Activated CD8-positive, alpha-beta memory T cell treated with anti-CD3 and anti-CD28 coated beads, Interleukin-2, amount 10 ng/mL, durations not matched to agents 7 days and 5 days (primary cell): ENCODE measurements at regions not wholly inside any gene's neighbourhood (a gene's known extent, or its start where the extent isn't known, plus 50 kb on each side); places are given as distances from the start of the nearest gene placed in this dataset.

Experiments used
- ATAC-seq: fragments of 150-1000 bp; cut with Tn5 transposase; one replicate; pipeline ENCODE4 v1.10.0; 2021; ENCODE audit warnings: moderate library complexity
- CTCF ChIA-PET: fragments of 350-600 bp; sonication (Branson Sonifier 250); formaldehyde crosslinking; loops from one replicate; lab custom pipeline; 2021; ENCODE audit warnings: antibody characterized with exemption; lab: Charles Lee
- DNase-seq: peaks from one replicate; pipeline ENCODE4 v3.0.0-alpha.2; 2020
- H3K27ac Mint-ChIP-seq: one replicate; pipeline ENCODE4 v1.8.0; 2021; ENCODE audit warnings: mild to moderate bottlenecking, mixed read lengths
- H3K27me3 Mint-ChIP-seq: one replicate; pipeline ENCODE4 v1.8.0; 2021; ENCODE audit warnings: mixed read lengths
- H3K36me3 Mint-ChIP-seq: one replicate; pipeline ENCODE4 v1.8.0; 2021; ENCODE audit warnings: mild to moderate bottlenecking, mixed read lengths
- H3K4me1 Mint-ChIP-seq: one replicate; pipeline ENCODE4 v1.8.0; 2021; ENCODE audit warnings: mixed read lengths
- H3K4me3 Mint-ChIP-seq: one replicate; pipeline ENCODE4 v1.8.0; 2021; ENCODE audit warnings: mild to moderate bottlenecking, moderate library complexity, mixed read lengths
- H3K9me3 Mint-ChIP-seq: one replicate; pipeline ENCODE4 v1.8.0; 2022; ENCODE audit warnings: low read depth, mixed read lengths

DNA sequence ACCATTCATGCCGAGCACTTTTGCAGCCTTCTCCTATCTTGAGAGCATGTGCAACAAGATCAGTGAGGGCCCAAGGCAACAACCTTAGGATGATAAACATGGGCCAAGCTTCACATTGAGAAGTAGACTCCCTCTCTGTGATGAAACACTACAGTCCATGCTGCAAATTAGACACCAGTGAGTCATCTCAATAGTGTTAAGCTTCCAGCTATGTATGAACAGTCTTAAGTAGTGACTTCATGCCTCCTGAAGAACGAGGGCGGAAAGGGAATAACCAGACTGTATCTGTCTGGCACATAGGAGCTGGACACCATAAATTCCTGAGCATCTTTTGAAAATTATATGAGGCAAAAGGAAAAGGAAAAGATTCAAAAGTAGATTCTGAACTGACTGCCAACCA, 309.9 kb upstream of the SLITRK1 start:
- no peaks in the 10 kb centered on the region for H3K4me1 Mint-ChIP-seq
- no peak for ATAC-seq
- H3K27ac Mint-ChIP-seq = no peak overlapping the region
- no peak overlapping the region for H3K4me3 Mint-ChIP-seq
- CTCF ChIA-PET = no interaction called here
- no peaks in the 10 kb centered on the region for H3K27me3 Mint-ChIP-seq
- DNase-seq = no peak
- peaks cover 1% of the 10 kb centered on the region for H3K36me3 Mint-ChIP-seq
- H3K9me3 Mint-ChIP-seq = peaks cover 5% of the 10 kb centered on the region

DNA sequence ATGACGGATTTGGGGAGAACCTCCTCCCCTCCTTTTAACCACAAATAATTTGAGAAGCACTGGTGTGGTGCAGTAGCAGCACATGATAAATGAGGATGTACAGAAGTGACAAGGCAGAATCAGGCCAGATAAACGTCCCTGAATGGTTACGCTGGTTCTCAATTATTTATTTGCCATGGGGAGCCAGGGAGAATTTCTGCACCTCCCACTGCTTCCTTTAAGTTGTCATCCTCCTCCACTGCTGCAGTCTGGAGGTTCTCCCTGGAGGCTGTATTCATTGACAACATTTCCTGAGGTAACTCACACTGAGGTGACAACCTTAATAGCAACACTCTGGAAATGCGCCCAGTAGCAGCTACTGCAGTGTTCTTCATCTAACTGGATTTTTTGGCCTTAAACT, 308.9 kb upstream of the SLITRK1 start:
- Mint-ChIP-seq H3K4me1 (no peaks in the 10 kb centered on the region), H3K27me3 (no peaks in the 10 kb centered on the region), H3K36me3 (peaks cover 1% of the 10 kb centered on the region), H3K27ac (no peak overlapping the region), H3K9me3 (peaks cover 5% of the 10 kb centered on the region), H3K4me3 (no peak overlapping the region)
- DNase-seq = no peak
- no peak for ATAC-seq
- CTCF ChIA-PET = no interaction called here

- H3K4me1 Mint-ChIP-seq = no peaks in the 10 kb centered on the region
- DNase-seq (no peak), ATAC-seq (no peak)
- H3K36me3 Mint-ChIP-seq = no peaks in the 10 kb centered on the region
- no peaks in the 10 kb centered on the region for H3K27me3 Mint-ChIP-seq
- H3K9me3 Mint-ChIP-seq = peaks cover 2% of the 10 kb centered on the region
- H3K27ac Mint-ChIP-seq = no peak overlapping the region
- CTCF ChIA-PET = no interaction called here
- no peak overlapping the region for H3K4me3 Mint-ChIP-seq
These were observed 305.4 kb upstream of the SLITRK1 start for GRCh38 chr13:84187626-84188025.

DNA sequence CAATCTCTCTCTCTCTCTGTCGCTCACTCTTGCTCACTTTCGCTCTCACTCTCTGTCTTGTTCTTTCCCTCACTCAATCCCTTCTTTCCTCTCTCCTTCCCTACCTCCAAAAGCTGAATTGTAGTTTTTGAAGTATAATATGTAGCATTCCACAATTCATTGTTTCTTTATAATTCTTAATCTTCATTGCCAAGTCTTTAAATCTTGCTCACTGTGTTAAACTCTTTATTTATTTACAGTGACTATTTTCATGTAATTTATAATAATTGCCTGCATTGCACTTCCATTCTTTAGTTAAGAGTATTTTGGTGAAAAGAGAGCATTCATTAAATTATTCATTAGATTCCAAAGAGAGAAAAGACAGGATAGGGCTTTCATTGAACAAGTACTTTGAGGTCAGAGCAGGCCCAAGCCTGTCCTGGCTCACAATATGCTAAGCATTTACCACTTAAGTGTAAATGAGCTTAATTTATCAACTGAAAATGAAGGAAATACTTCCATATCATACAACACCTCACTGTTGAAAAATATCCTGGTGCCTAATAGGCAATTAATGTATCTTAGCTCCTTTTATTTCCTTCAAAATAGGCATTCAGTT, 257.4 kb upstream of the SLITRK1 start:
- peaks cover 19% of the 10 kb centered on the region for H3K4me1 Mint-ChIP-seq
- ATAC-seq (no peak), DNase-seq (no peak)
- H3K27ac Mint-ChIP-seq = no peak overlapping the region
- H3K36me3 Mint-ChIP-seq = no peaks in the 10 kb centered on the region
- peaks cover 3% of the 10 kb centered on the region for H3K9me3 Mint-ChIP-seq
- CTCF ChIA-PET = no interaction called here
- H3K27me3 Mint-ChIP-seq = no peaks in the 10 kb centered on the region
- no peak overlapping the region for H3K4me3 Mint-ChIP-seq

DNA sequence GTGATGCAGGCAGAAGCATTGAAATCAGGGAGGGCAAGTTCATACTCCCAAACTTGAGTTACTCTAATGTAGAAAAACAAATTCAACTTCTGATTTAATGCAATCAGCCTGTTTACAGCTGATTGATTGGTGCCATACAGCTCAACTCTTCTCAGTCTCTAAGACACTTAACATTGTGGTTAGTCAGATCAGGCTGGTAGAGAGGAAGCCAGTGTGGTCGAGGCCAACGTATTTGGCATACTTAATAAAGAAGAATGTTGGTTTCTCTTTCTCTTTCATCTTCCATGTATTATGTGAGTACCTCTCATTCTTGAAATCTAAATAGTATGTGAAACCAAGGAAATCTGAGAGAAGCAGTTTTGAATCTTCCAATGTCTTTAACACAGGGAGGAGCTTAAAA, 255.0 kb upstream of the SLITRK1 start:
- CTCF ChIA-PET = no interaction called here
- H3K27me3 Mint-ChIP-seq = no peaks in the 10 kb centered on the region
- H3K9me3 Mint-ChIP-seq = peaks cover 1% of the 10 kb centered on the region
- peak overlapping the region; percentile 62 for H3K4me3 Mint-ChIP-seq
- peak; percentile 98 for ATAC-seq
- peak overlapping the region; percentile 88 for H3K27ac Mint-ChIP-seq
- H3K4me1 Mint-ChIP-seq = peaks cover 19% of the 10 kb centered on the region
- no peaks in the 10 kb centered on the region for H3K36me3 Mint-ChIP-seq
- DNase-seq = peak; percentile 88

- H3K4me1 Mint-ChIP-seq = peaks cover 21% of the 10 kb centered on the region
- peak overlapping the region; percentile 88 for H3K27ac Mint-ChIP-seq
- no peaks in the 10 kb centered on the region for H3K27me3 Mint-ChIP-seq
- peaks cover 1% of the 10 kb centered on the region for H3K9me3 Mint-ChIP-seq
- CTCF ChIA-PET = no interaction called here
- H3K4me3 Mint-ChIP-seq = peak overlapping the region; percentile 62
- DNase-seq (no peak), ATAC-seq (peak; percentile 61)
- H3K36me3 Mint-ChIP-seq = no peaks in the 10 kb centered on the region
These were observed 254.3 kb upstream of the SLITRK1 start for GRCh38 chr13:84136582-84136981.

- no peak for DNase-seq
- Mint-ChIP-seq H3K4me1 (peaks cover 24% of the 10 kb centered on the region), H3K27me3 (no peaks in the 10 kb centered on the region), H3K36me3 (no peaks in the 10 kb centered on the region), H3K9me3 (no peaks in the 10 kb centered on the region), H3K4me3 (no peak overlapping the region), H3K27ac (no peak overlapping the region)
- CTCF ChIA-PET = no interaction called here
- ATAC-seq = no peak
These were observed 250.2 kb upstream of the SLITRK1 start for GRCh38 chr13:84132491-84132890.

DNA sequence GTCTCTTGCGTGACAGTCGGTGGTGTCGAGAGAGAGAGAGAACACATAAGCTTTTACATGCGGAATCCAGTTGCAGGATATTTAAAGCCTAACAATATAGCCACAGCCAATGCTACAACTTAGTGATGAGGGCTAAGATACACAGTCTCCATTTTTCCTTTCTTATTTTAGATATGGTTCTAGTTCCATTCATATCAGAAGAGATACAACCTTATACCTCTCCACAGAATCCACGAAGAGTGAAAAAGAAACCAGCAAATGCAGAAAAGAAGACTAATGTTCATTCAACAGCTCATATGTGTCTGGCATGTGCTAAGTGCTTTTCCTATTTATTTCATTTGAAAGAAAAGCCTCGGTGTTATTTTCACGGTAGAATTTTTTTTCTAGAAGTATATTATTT, 249.0 kb upstream of the SLITRK1 start:
- H3K9me3 Mint-ChIP-seq = no peaks in the 10 kb centered on the region
- H3K27ac Mint-ChIP-seq = no peak overlapping the region
- ATAC-seq = peak; percentile 9
- peaks cover 18% of the 10 kb centered on the region for H3K4me1 Mint-ChIP-seq
- no peak for DNase-seq
- H3K27me3 Mint-ChIP-seq = no peaks in the 10 kb centered on the region
- no peaks in the 10 kb centered on the region for H3K36me3 Mint-ChIP-seq
- CTCF ChIA-PET = no interaction called here
- H3K4me3 Mint-ChIP-seq = no peak overlapping the region

- CTCF ChIA-PET = no interaction called here
- Mint-ChIP-seq H3K9me3 (no peaks in the 10 kb centered on the region), H3K27ac (no peak overlapping the region), H3K36me3 (no peaks in the 10 kb centered on the region), H3K27me3 (no peaks in the 10 kb centered on the region), H3K4me1 (peaks cover 14% of the 10 kb centered on the region), H3K4me3 (no peak overlapping the region)
- no peak for DNase-seq
- no peak for ATAC-seq
These were observed 248.3 kb upstream of the SLITRK1 start for GRCh38 chr13:84130495-84131114.

DNA sequence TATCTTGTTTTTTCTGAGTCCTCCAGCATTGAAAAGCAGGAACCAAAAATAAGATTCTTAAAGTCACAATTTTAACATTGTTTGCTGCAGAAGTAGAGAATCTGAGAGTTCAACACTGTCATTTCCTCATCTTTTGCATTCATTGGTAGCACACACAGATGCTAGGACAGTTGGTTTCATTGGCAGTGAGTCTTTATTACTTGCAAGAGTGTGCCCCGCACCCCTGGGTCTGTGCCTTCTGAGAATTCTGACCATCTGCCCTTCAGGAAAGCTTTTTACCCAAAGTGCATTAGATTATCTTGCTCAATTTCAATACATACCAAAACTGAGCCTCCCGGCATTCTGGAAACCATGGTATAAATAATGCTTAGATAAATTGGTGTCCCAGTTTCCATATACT, 247.7 kb upstream of the SLITRK1 start:
- CTCF ChIA-PET = no interaction called here
- no peak overlapping the region for H3K27ac Mint-ChIP-seq
- ATAC-seq (no peak), DNase-seq (no peak)
- no peaks in the 10 kb centered on the region for H3K27me3 Mint-ChIP-seq
- H3K4me1 Mint-ChIP-seq = peaks cover 14% of the 10 kb centered on the region
- H3K9me3 Mint-ChIP-seq = no peaks in the 10 kb centered on the region
- H3K36me3 Mint-ChIP-seq = no peaks in the 10 kb centered on the region
- no peak overlapping the region for H3K4me3 Mint-ChIP-seq

GRCh38 chr13:84127597-84128128, 245.4 kb upstream of the SLITRK1 start:
- Mint-ChIP-seq H3K4me1 (peaks cover 14% of the 10 kb centered on the region), H3K27me3 (no peaks in the 10 kb centered on the region), H3K27ac (no peak overlapping the region), H3K9me3 (no peaks in the 10 kb centered on the region), H3K36me3 (no peaks in the 10 kb centered on the region), H3K4me3 (no peak overlapping the region)
- CTCF ChIA-PET = no interaction called here
- ATAC-seq = no peak
- DNase-seq = no peak

DNA sequence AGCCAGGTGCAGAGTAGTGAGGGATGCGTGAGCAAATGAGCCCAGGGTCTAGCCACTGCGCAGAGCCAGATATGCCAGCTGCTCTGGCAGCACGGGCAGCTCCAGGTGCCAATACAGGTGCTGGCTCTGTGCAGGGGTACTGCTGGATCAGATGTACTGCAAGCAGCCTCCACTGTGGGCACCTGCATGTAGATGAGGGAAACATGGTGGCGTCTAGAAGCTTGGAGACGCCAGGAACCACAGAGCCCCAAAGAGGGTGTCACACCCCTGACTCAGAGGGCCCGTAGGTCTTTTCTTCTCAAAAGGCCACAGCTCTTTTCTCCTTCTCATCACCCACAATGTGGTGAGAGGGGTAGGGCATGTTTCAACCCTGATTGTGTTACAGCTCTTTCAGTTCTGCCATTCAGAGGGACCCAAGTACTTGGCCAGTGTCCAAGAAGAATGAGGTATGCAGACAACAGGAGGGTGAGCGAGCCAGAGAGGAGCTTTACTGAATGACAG, 244.4 kb upstream of the SLITRK1 start:
- CTCF ChIA-PET = no interaction called here
- no peak overlapping the region for H3K4me3 Mint-ChIP-seq

GRCh38 chr13:84121456-84121855, 239.2 kb upstream of the SLITRK1 start:
- H3K4me1 Mint-ChIP-seq = peaks cover 5% of the 10 kb centered on the region
- H3K27me3 Mint-ChIP-seq = no peaks in the 10 kb centered on the region
- no peak for DNase-seq
- ATAC-seq = no peak
- no peaks in the 10 kb centered on the region for H3K36me3 Mint-ChIP-seq
- H3K4me3 Mint-ChIP-seq = no peak overlapping the region
- H3K27ac Mint-ChIP-seq = no peak overlapping the region
- H3K9me3 Mint-ChIP-seq = peaks cover 3% of the 10 kb centered on the region
- CTCF ChIA-PET = no interaction called here

More for the DNA sequence above, 244.4 kb upstream of the SLITRK1 start:
- Mint-ChIP-seq H3K27me3 (no peaks in the 10 kb centered on the region), H3K4me1 (peaks cover 18% of the 10 kb centered on the region), H3K27ac (peak overlapping the region; percentile 22), H3K9me3 (no peaks in the 10 kb centered on the region), H3K36me3 (no peaks in the 10 kb centered on the region)
- DNase-seq (peak; percentile 41), ATAC-seq (peak; percentile 30)

DNA sequence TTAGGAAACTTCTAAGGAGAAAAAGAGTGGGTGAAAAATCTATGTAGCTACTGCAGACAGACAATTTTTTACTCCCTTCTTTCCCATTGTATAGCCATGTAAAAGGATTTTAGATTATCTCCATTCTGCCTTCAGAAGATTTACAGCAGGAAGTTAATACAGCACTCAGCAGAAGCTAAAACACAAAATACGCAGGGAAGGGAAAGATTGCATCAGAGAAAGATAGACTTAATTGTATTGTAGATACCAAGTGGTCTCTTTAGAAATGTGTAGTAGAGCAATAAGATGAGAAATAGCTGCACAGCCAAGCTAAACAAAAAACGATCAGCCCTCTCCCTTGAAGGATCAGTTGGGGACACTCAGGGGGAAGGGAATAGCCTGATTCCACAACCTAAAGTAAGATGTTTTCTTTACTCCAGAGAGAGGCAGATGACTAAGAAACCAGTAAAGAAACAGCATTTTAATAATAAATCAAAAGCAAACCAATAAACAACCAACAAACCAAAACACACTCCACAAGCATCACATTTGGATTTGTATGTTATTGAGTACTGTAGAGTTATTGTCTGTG, 236.7 kb upstream of the SLITRK1 start:
- Mint-ChIP-seq H3K27ac (no peak overlapping the region), H3K27me3 (no peaks in the 10 kb centered on the region), H3K4me3 (no peak overlapping the region), H3K4me1 (peaks cover 5% of the 10 kb centered on the region), H3K36me3 (no peaks in the 10 kb centered on the region), H3K9me3 (peaks cover 3% of the 10 kb centered on the region)
- ATAC-seq (no peak), DNase-seq (no peak)
- CTCF ChIA-PET = no interaction called here
